ENCODE measurements at regions not wholly inside any gene's neighbourhood (a gene's known extent, or its start where the extent isn't known, plus 50 kb on each side); places are given as distances from the start of the nearest gene placed in this dataset.

- TF ChIP-seq EZH2 (IDR thresholded peaks at IDR 0.05; ENCODE audit: borderline replicate concordance, insufficient read depth, low read length, poor library complexity, severe bottlenecking) = no peak
- TF ChIP-seq, protein P1, sequence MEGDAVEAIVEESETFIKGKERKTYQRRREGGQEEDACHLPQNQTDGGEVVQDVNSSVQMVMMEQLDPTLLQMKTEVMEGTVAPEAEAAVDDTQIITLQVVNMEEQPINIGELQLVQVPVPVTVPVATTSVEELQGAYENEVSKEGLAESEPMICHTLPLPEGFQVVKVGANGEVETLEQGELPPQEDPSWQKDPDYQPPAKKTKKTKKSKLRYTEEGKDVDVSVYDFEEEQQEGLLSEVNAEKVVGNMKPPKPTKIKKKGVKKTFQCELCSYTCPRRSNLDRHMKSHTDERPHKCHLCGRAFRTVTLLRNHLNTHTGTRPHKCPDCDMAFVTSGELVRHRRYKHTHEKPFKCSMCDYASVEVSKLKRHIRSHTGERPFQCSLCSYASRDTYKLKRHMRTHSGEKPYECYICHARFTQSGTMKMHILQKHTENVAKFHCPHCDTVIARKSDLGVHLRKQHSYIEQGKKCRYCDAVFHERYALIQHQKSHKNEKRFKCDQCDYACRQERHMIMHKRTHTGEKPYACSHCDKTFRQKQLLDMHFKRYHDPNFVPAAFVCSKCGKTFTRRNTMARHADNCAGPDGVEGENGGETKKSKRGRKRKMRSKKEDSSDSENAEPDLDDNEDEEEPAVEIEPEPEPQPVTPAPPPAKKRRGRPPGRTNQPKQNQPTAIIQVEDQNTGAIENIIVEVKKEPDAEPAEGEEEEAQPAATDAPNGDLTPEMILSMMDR (IDR thresholded peaks at IDR 0.05; ENCODE audit: poor library complexity, severe bottlenecking) = no peak
- no peak for TF ChIP-seq POLR2AphosphoS5 (IDR thresholded peaks at IDR 0.05)
- TF ChIP-seq MXI1 (conservative IDR thresholded peaks at IDR 0.05; ENCODE audit: poor library complexity, severe bottlenecking) = no peak
- no peak for TF ChIP-seq EP300 (conservative IDR thresholded peaks at IDR 0.05; ENCODE audit: poor library complexity, severe bottlenecking)
- no peak for TF ChIP-seq RAD21 (conservative IDR thresholded peaks at IDR 0.05)
- TF ChIP-seq, protein P2, sequence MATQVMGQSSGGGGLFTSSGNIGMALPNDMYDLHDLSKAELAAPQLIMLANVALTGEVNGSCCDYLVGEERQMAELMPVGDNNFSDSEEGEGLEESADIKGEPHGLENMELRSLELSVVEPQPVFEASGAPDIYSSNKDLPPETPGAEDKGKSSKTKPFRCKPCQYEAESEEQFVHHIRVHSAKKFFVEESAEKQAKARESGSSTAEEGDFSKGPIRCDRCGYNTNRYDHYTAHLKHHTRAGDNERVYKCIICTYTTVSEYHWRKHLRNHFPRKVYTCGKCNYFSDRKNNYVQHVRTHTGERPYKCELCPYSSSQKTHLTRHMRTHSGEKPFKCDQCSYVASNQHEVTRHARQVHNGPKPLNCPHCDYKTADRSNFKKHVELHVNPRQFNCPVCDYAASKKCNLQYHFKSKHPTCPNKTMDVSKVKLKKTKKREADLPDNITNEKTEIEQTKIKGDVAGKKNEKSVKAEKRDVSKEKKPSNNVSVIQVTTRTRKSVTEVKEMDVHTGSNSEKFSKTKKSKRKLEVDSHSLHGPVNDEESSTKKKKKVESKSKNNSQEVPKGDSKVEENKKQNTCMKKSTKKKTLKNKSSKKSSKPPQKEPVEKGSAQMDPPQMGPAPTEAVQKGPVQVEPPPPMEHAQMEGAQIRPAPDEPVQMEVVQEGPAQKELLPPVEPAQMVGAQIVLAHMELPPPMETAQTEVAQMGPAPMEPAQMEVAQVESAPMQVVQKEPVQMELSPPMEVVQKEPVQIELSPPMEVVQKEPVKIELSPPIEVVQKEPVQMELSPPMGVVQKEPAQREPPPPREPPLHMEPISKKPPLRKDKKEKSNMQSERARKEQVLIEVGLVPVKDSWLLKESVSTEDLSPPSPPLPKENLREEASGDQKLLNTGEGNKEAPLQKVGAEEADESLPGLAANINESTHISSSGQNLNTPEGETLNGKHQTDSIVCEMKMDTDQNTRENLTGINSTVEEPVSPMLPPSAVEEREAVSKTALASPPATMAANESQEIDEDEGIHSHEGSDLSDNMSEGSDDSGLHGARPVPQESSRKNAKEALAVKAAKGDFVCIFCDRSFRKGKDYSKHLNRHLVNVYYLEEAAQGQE (IDR thresholded peaks at IDR 0.05; ENCODE audit: borderline replicate concordance) = no peak
These were observed 322.5 kb downstream of the ZBBX start for GRCh38 chr3:167057581-167057980.

All from neural cell (in vitro differentiated cells).